C1 segment of cervical spinal cord (tissue), 14 donors: ENCODE measurements at regions not wholly inside any gene's neighbourhood (a gene's known extent, or its start where the extent isn't known, plus 50 kb on each side); places are given as distances from the start of the nearest gene placed in this dataset.
A peak's percentile ranks its signal among the peaks of the same experiment; 100 is the strongest.

Source experiments
- DNase-seq, 14 donors: peaks; one replicate each; lab custom pipeline; 2025; lab: John Stamatoyannopoulos, UW

- no peak for DNase-seq
Observed at GRCh38 chr1:72845381-72845780, 563.0 kb upstream of the NEGR1 start.

- DNase-seq = no peak
Observed at GRCh38 chr1:72837781-72838180, 555.4 kb upstream of the NEGR1 start.

GRCh38 chr1:72830606-72831390 lies 548.5 kb upstream of the NEGR1 start:
- DNase-seq = no peak

- no peak for DNase-seq
Observed at GRCh38 chr1:72827278-72827677, 544.9 kb upstream of the NEGR1 start.

GRCh38 chr1:72804541-72804940 lies 522.2 kb upstream of the NEGR1 start:
- no peak for DNase-seq

GRCh38 chr1:72781038-72781437 lies 498.7 kb upstream of the NEGR1 start:
- no peak for DNase-seq

GRCh38 chr1:72780212-72780611 lies 497.9 kb upstream of the NEGR1 start:
- DNase-seq = no peak

- DNase-seq = peak in 1 of 14 donors; percentile 7
Observed at GRCh38 chr1:72777918-72778317, 495.6 kb upstream of the NEGR1 start.

GRCh38 chr1:72763481-72763880 lies 481.1 kb upstream of the NEGR1 start:
- no peak for DNase-seq

GRCh38 chr1:72759486-72759885 lies 477.1 kb upstream of the NEGR1 start:
- no peak for DNase-seq

- no peak for DNase-seq
Observed at GRCh38 chr1:72757843-72758242, 475.5 kb upstream of the NEGR1 start.

GRCh38 chr1:72745413-72745812 lies 463.1 kb upstream of the NEGR1 start:
- DNase-seq = no peak

GRCh38 chr1:72734415-72734814 lies 452.1 kb upstream of the NEGR1 start:
- no peak for DNase-seq

GRCh38 chr1:72724951-72725861 lies 442.9 kb upstream of the NEGR1 start:
- DNase-seq = no peak

GRCh38 chr1:72705921-72706320 lies 423.6 kb upstream of the NEGR1 start:
- DNase-seq = no peak

- DNase-seq = no peak
Observed at GRCh38 chr1:72704841-72705477, 422.6 kb upstream of the NEGR1 start.

GRCh38 chr1:72697410-72697809 lies 415.1 kb upstream of the NEGR1 start:
- no peak for DNase-seq

- DNase-seq = no peak
Observed at GRCh38 chr1:72693899-72694298, 411.6 kb upstream of the NEGR1 start.

GRCh38 chr1:72693376-72693775 lies 411.0 kb upstream of the NEGR1 start:
- no peak for DNase-seq

- no peak for DNase-seq
Observed at GRCh38 chr1:72690871-72691270, 408.5 kb upstream of the NEGR1 start.

GRCh38 chr1:72678683-72679082 lies 396.3 kb upstream of the NEGR1 start:
- no peak for DNase-seq

GRCh38 chr1:72670902-72671301 lies 388.6 kb upstream of the NEGR1 start:
- DNase-seq = no peak
